Endothelial cell of umbilical vein (primary cell): ENCODE measurements at regions not wholly inside any gene's neighbourhood (a gene's known extent, or its start where the extent isn't known, plus 50 kb on each side); places are given as distances from the start of the nearest gene placed in this dataset.

Experiments
- BruUV-seq: library from RNA; stranded (reverse); fragments of 400-500 nt; replicated peaks from 2 replicates; lab custom pipeline; 2021; lab: Mats Ljungman, UMichigan
- CTCF ChIA-PET: fragments of 300-600, 350-600 bp; sonication (Branson Sonifier 250); formaldehyde crosslinking; loops from one replicate; lab custom pipeline; 2021; ENCODE audit warnings: antibody characterized with exemption, inconsistent platforms; lab: Charles Lee
- POLR2A ChIA-PET: fragments of 300-600, 350-600 bp; sonication (Branson Sonifier 250); formaldehyde crosslinking; loops from one replicate; lab custom pipeline; 2021; ENCODE audit warnings: antibody characterized with exemption, inconsistent platforms; lab: Charles Lee
- DNase-seq: peaks from one replicate; pipeline ENCODE4 v3.0.0-alpha.2; 2011; ENCODE audit warnings: low read depth, low spot score
- FAIRE-seq: peaks from 2 replicates; lab custom pipeline; 2011; peaks lifted over from hg19 to GRCh38; lab: Jason Lieb, UNC
- H2AFZ ChIP-seq: 2 replicates; pipeline ENCODE4 v1.6.0; 2012; ENCODE audit warnings: low read depth, low read length, control low read depth, inconsistent platforms
- H3K27ac ChIP-seq: 2 replicates; pipeline ENCODE4 v1.5.1; 2011; ENCODE audit warnings: low read depth, mild to moderate bottlenecking, control low read depth, low read length, moderate library complexity; ENCODE audit not compliant: insufficient read depth
- H3K27me3 ChIP-seq, 2 experiments: 2 replicates each; pipeline versions ENCODE4 v1.6.0 to v1.6.1; 2011; ENCODE audit warnings: low read length in 2 of 2, mixed read lengths in 1 of 2; ENCODE audit not compliant: control insufficient read depth in 2 of 2, insufficient read depth in 2 of 2
- H3K36me3 ChIP-seq, 2 experiments: 2 replicates in 1 of 2; 3 replicates in 1 of 2; pipeline ENCODE4 v1.5.1; 2011; ENCODE audit warnings: low read length in 2 of 2, mild to moderate bottlenecking in 1 of 2, moderate library complexity in 1 of 2; ENCODE audit not compliant: control insufficient read depth in 2 of 2, insufficient read depth in 2 of 2; ENCODE audit errors: extremely low read depth in 1 of 2
- H3K4me1 ChIP-seq: 3 replicates; pipeline ENCODE4 v1.5.1; 2011; ENCODE audit warnings: mild to moderate bottlenecking, low read length; ENCODE audit not compliant: control insufficient read depth, insufficient read depth; ENCODE audit errors: extremely low read depth
- H3K4me2 ChIP-seq: 2 replicates; pipeline ENCODE4 v1.6.1; 2011; ENCODE audit warnings: low read length, control low read depth, mixed read lengths; ENCODE audit not compliant: insufficient read depth
- H3K4me3 ChIP-seq, 3 experiments: fragments of 200-600 bp in 1 of 3; sonication (generic), shearing (Covaris generic) in 1 of 3; replicated peaks in 1 of 3; 2 replicates each; pipeline ENCODE4 v1.5.1; 2011 to 2016; ENCODE audit warnings: control low read depth in 3 of 3, low read length in 3 of 3, mild to moderate bottlenecking in 2 of 3, inconsistent platforms in 1 of 3, low read depth in 1 of 3, moderate library complexity in 1 of 3; ENCODE audit not compliant: insufficient read depth in 1 of 3
- H3K79me2 ChIP-seq: 2 replicates; pipeline ENCODE4 v1.6.0; 2012; ENCODE audit warnings: low read length, inconsistent platforms; ENCODE audit not compliant: control insufficient read depth, insufficient read depth
- H3K9ac ChIP-seq: replicated peaks from 2 replicates; pipeline ENCODE3; 2011; ENCODE audit warnings: low read length, control low read depth; ENCODE audit not compliant: insufficient read depth; ENCODE audit errors: extremely low read depth
- H3K9me1 ChIP-seq: replicated peaks from 3 replicates; pipeline ENCODE4 v1.6.0; 2011; ENCODE audit warnings: mild to moderate bottlenecking, low read length; ENCODE audit not compliant: control insufficient read depth, insufficient read depth; ENCODE audit errors: extremely low read depth
- H3K9me3 ChIP-seq: replicated peaks from 2 replicates; pipeline ENCODE4 v1.5.1; 2012; ENCODE audit warnings: low read length, inconsistent platforms; ENCODE audit not compliant: control insufficient read depth, insufficient read depth
- H4K20me1 ChIP-seq: replicated peaks from 2 replicates; pipeline ENCODE3; 2011; ENCODE audit warnings: mild to moderate bottlenecking, low read length; ENCODE audit not compliant: control insufficient read depth, insufficient read depth; ENCODE audit errors: extremely low read depth
- EZH2 ChIP-seq: IDR thresholded peaks from 2 replicates; pipeline ENCODE4 v1.6.1; 2012; ENCODE audit warnings: borderline replicate concordance, low read depth, mild to moderate bottlenecking, moderate library complexity, low read length, inconsistent platforms; ENCODE audit not compliant: severe bottlenecking
- GATA2 ChIP-seq: IDR thresholded peaks from 2 replicates; pipeline ENCODE4 v1.7.0; 2011; ENCODE audit warnings: low read depth, mild to moderate bottlenecking, moderate library complexity, mixed read lengths, low read length; ENCODE audit not compliant: insufficient read length, insufficient read depth
- POLR2AphosphoS5 ChIP-seq: IDR thresholded peaks from 2 replicates; pipeline ENCODE4 v1.6.1; 2012; ENCODE audit warnings: low read depth, mild to moderate bottlenecking, control low read depth, low read length, moderate library complexity; ENCODE audit not compliant: insufficient read depth
- dilution Hi-C: fragments of 300-500 bp; cut with MboI; formaldehyde crosslinking; loops from one replicate; pipeline ENCODE4 v1.15.0; 2019; ENCODE audit warnings: low sequenced_read_pairs; ENCODE audit not compliant: extremely low pct_ligation_motif_present
- intact Hi-C: fragments of 100-400 bp; cut with micrococcal nuclease; formaldehyde crosslinking; loops from one replicate; pipeline ENCODE4 v1.10.0; 2022

GRCh38 chr22:27483095-27483785 is 318.3 kb downstream of the MN1 start:
- H3K4me3 ChIP-seq = no peak overlapping the region
- TF ChIP-seq EZH2 = peak; percentile 7
- no peak for TF ChIP-seq GATA2
- dilution Hi-C loops = no loop called here
- intact Hi-C loops = no loop called here
- no peak overlapping the region for H2AFZ ChIP-seq
- DNase-seq (no peak), FAIRE-seq (no peak)
- H3K9ac ChIP-seq = no peak overlapping the region
- H3K4me2 ChIP-seq = no peak overlapping the region
- POLR2A ChIA-PET = no interaction called here
- no peak overlapping the region for H3K27ac ChIP-seq
- BruUV-seq = no TSS peak
- H3K36me3 ChIP-seq = no peaks in the 10 kb centered on the region
- no peaks in the 10 kb centered on the region for H3K79me2 ChIP-seq
- CTCF ChIA-PET = no interaction called here
- peaks cover 3 to 7% of the 10 kb centered on the region in 2 experiments for H3K27me3 ChIP-seq
- no peaks in the 10 kb centered on the region for H3K9me1 ChIP-seq
- no peaks in the 10 kb centered on the region for H4K20me1 ChIP-seq
- H3K9me3 ChIP-seq = no peaks in the 10 kb centered on the region
- H3K4me1 ChIP-seq = no peaks in the 10 kb centered on the region

- CTCF ChIA-PET = interaction anchor here (1.7 kb wide), 1 partner anchor 11 kb away, joined by 4 read pairs; no protein-coding TSS in a partner anchor
Observed at GRCh38 chr22:27485842-27486241, 315.7 kb downstream of the MN1 start.

More at GRCh38 chr22:27485842-27486241, 315.7 kb downstream of the MN1 start:
- no peak for FAIRE-seq
- Histone ChIP-seq H3K9me3 (no peaks in the 10 kb centered on the region), H3K27ac (no peak overlapping the region), H4K20me1 (no peaks in the 10 kb centered on the region), H3K36me3 (no peaks in the 10 kb centered on the region), H3K9me1 (no peaks in the 10 kb centered on the region), H3K4me2 (no peak overlapping the region), H3K9ac (no peak overlapping the region), H3K27me3 (peaks cover 3 to 7% of the 10 kb centered on the region in 2 experiments), H3K4me1 (peaks cover 8% of the 10 kb centered on the region), H3K79me2 (no peaks in the 10 kb centered on the region), H2AFZ (no peak overlapping the region), H3K4me3 (no peak overlapping the region)
- TF ChIP-seq POLR2AphosphoS5 = no peak
- POLR2A ChIA-PET = no interaction called here
- BruUV-seq = no TSS peak
- intact Hi-C loops = loop anchor here (5.0 kb wide), 1 partner anchor 316 kb away; the partner anchor contains the start of gene MN1
- dilution Hi-C loops = no loop called here
- DNase-seq = no peak
